BJ (cell line): ENCODE measurements at regions not wholly inside any gene's neighbourhood (a gene's known extent, or its start where the extent isn't known, plus 50 kb on each side); places are given as distances from the start of the nearest gene placed in this dataset.

Experiments used
- CTCF ChIA-PET: fragments of 350-600 bp; formaldehyde crosslinking; extraction: SDS; loops from one replicate; lab custom pipeline; 2021; ENCODE audit warnings: antibody characterized with exemption, inconsistent platforms; lab: Yijun Ruan, JAX
- POLR2A ChIA-PET: fragments of 300-600 bp; sonication (Branson Sonifier 250); formaldehyde crosslinking; extraction: SDS; loops from one replicate; lab custom pipeline; 2021; ENCODE audit warnings: antibody characterized with exemption; lab: Charles Lee
- DNase-seq: peaks from one replicate; pipeline ENCODE4 v3.0.0-alpha.2; 2011; ENCODE audit warnings: low read depth
- H3K27me3 ChIP-seq: 2 replicates; pipeline ENCODE4 v1.6.0; 2011; ENCODE audit warnings: low read length; ENCODE audit not compliant: control insufficient read depth, insufficient read depth
- H3K36me3 ChIP-seq: 2 replicates; pipeline ENCODE4 v1.5.1; 2011; ENCODE audit warnings: low read length; ENCODE audit not compliant: control insufficient read depth, insufficient read depth
- H3K4me3 ChIP-seq: 2 replicates; pipeline ENCODE4 v1.5.1; 2011; ENCODE audit warnings: low read depth, mild to moderate bottlenecking, control low read depth, low read length
- CTCF ChIP-seq: IDR thresholded peaks from 2 replicates; pipeline ENCODE4 v1.5.1; 2011; ENCODE audit warnings: low read depth, mild to moderate bottlenecking, control low read depth, inconsistent platforms, low read length, moderate library complexity; ENCODE audit not compliant: insufficient read depth

DNA sequence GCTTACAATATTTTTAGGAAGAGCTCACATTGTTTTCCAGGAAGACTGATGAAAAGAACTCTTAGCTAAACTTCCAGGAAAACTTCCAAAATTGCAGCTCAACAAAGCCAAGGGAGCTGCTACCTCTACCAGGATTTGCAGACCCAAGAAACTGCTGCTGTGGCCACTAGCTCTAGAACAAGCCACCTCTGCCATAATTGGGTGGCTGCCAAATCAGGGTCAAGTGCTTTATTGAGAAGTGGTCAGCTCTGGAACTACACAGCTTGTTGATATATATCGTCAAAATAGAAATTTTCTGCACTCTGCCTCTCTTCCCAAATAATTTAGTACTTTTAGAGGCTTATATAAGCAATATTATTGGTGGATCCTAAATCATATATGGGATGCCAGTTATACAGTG lies 371.8 kb upstream of the CHORDC1 start:
- TF ChIP-seq CTCF = no peak
- ChIA-PET POLR2A (no interaction called here), CTCF (no interaction called here)
- H3K27me3 ChIP-seq = no peaks in the 10 kb centered on the region
- no peak overlapping the region for H3K4me3 ChIP-seq
- H3K36me3 ChIP-seq = no peaks in the 10 kb centered on the region
- no peak for DNase-seq

- H3K27me3 ChIP-seq = no peaks in the 10 kb centered on the region
- TF ChIP-seq CTCF = no peak
- POLR2A ChIA-PET = no interaction called here
- DNase-seq = no peak
- H3K36me3 ChIP-seq = no peaks in the 10 kb centered on the region
- CTCF ChIA-PET = no interaction called here
- no peak overlapping the region for H3K4me3 ChIP-seq
Measured at GRCh38 chr11:90593099-90593498, 370.2 kb upstream of the CHORDC1 start.

DNA sequence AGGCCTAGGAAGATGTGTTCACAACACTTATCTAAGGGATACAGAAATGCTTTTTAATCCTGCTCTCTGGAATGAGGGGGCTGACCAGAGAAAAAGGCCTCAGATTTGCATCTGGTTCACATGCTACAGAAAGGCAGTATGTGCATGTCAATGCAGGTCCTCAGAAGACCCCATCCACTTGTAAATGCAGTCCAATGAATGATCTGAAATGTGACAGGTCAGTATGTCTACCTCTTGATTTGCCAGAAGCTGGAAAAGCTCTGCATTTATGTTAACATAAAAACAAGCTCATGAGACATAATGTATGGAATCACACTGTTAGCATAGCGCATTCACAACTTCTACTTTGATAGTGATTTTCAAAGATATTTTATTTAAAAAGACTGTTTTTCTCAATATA lies 367.4 kb upstream of the CHORDC1 start:
- no peak for TF ChIP-seq CTCF
- no peak for DNase-seq
- Histone ChIP-seq H3K4me3 (no peak overlapping the region), H3K36me3 (no peaks in the 10 kb centered on the region), H3K27me3 (no peaks in the 10 kb centered on the region)
- POLR2A ChIA-PET = no interaction called here
- CTCF ChIA-PET = no interaction called here

GRCh38 chr11:90589735-90590134 lies 366.9 kb upstream of the CHORDC1 start:
- DNase-seq = no peak
- TF ChIP-seq CTCF = no peak
- POLR2A ChIA-PET = no interaction called here
- CTCF ChIA-PET = no interaction called here
- no peaks in the 10 kb centered on the region for H3K27me3 ChIP-seq
- H3K36me3 ChIP-seq = no peaks in the 10 kb centered on the region
- H3K4me3 ChIP-seq = no peak overlapping the region

DNA sequence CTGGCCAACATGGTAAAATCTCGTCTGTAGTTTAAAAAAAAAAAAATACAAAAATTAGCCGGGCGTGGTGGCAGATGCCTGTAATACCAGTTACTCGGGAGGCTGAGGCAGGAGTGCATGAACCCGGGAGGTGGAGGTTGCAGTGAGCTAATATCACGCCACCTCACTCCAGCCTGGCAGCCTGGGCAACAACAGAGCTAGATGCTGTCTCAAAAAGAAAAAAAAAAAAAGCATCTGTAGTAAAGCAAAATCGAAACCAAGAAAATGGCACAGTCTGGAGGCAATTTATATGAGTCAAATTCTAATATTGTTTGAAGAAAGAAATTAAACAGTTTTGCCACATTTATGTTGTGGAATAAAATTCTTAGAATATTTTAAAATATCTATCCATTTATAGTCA lies 365.0 kb upstream of the CHORDC1 start:
- CTCF ChIA-PET = no interaction called here
- Histone ChIP-seq H3K4me3 (no peak overlapping the region), H3K27me3 (no peaks in the 10 kb centered on the region), H3K36me3 (no peaks in the 10 kb centered on the region)
- DNase-seq = no peak
- POLR2A ChIA-PET = no interaction called here
- TF ChIP-seq CTCF = no peak
